IMR-90 (cell line): ENCODE measurements at regions not wholly inside any gene's neighbourhood (a gene's known extent, or its start where the extent isn't known, plus 50 kb on each side); places are given as distances from the start of the nearest gene placed in this dataset.

Source experiments
- ATAC-seq: fragments of 200-7000 bp; cut with Tn5 transposase; 2 replicates; pipeline ENCODE4 v1.9.1; 2020; ENCODE audit warnings: low read depth, mild to moderate bottlenecking, moderate library complexity
- BruUV-seq: library from RNA; stranded (reverse); fragments of 400-500 nt; replicated peaks from 2 replicates; lab custom pipeline; 2021; lab: Mats Ljungman, UMichigan
- CTCF ChIA-PET: fragments of 300-600 bp; formaldehyde crosslinking; extraction: SDS; loops from one replicate; lab custom pipeline; 2021; ENCODE audit warnings: antibody characterized with exemption; lab: Yijun Ruan, JAX
- POLR2A ChIA-PET: fragments of 300-600 bp; sonication (Branson Sonifier 250); formaldehyde crosslinking; loops from one replicate; lab custom pipeline; 2022; ENCODE audit warnings: antibody characterized with exemption; ENCODE audit not compliant: unreplicated experiment; lab: Charles Lee
- DNase-seq: peaks from one replicate; pipeline ENCODE4 v3.0.0; 2013
- H2AFZ ChIP-seq: replicated peaks from 2 replicates; pipeline ENCODE3; 2013; ENCODE audit warnings: low read length, mild to moderate bottlenecking; ENCODE audit not compliant: poor library complexity
- H2AK5ac ChIP-seq: 2 replicates; pipeline ENCODE4 v1.6.1; 2013; ENCODE audit warnings: low read depth, low read length, inconsistent platforms
- H2AK9ac ChIP-seq: replicated peaks from 2 replicates; pipeline ENCODE3; 2013; ENCODE audit warnings: mild to moderate bottlenecking, low read depth, low read length, moderate library complexity; ENCODE audit not compliant: poor library complexity
- H2BK120ac ChIP-seq: 2 replicates; pipeline ENCODE4 v1.6.1; 2013; ENCODE audit warnings: low read depth, low read length, inconsistent platforms
- H2BK15ac ChIP-seq: 3 replicates; pipeline ENCODE4 v1.6.1; 2013; ENCODE audit warnings: low read depth, low read length, inconsistent platforms
- H2BK20ac ChIP-seq: 2 replicates; pipeline ENCODE4 v1.6.1; 2013; ENCODE audit warnings: low read depth, mild to moderate bottlenecking, inconsistent platforms, low read length, moderate library complexity
- H2BK5ac ChIP-seq: 2 replicates; pipeline ENCODE4 v1.6.1; 2013; ENCODE audit warnings: mild to moderate bottlenecking, low read depth, low read length, inconsistent platforms; ENCODE audit not compliant: poor library complexity, severe bottlenecking
- H3K14ac ChIP-seq: replicated peaks from 2 replicates; pipeline ENCODE4 v1.6.1; 2013; ENCODE audit warnings: low read depth, low read length, inconsistent platforms
- H3K18ac ChIP-seq: 2 replicates; pipeline ENCODE4 v1.6.1; 2013; ENCODE audit warnings: low read depth, low read length, control low read depth
- H3K23ac ChIP-seq: 2 replicates; pipeline ENCODE4 v1.6.1; 2013; ENCODE audit warnings: low read depth, low read length, inconsistent platforms
- H3K27ac ChIP-seq: 2 replicates; pipeline ENCODE4 v1.5.1; 2013; ENCODE audit warnings: mild to moderate bottlenecking, control low read depth, low read length; ENCODE audit not compliant: insufficient read depth
- H3K27me3 ChIP-seq: 2 replicates; pipeline ENCODE4 v1.6.1; 2013; ENCODE audit warnings: low read length; ENCODE audit not compliant: control insufficient read depth, insufficient read depth
- H3K36me3 ChIP-seq: 2 replicates; pipeline ENCODE4 v1.6.1; 2013; ENCODE audit warnings: low read length, mixed read lengths; ENCODE audit not compliant: control insufficient read depth, insufficient read depth
- H3K4ac ChIP-seq: 2 replicates; pipeline ENCODE4 v1.6.1; 2013; ENCODE audit warnings: low read depth, low read length, inconsistent platforms
- H3K4me1 ChIP-seq: 2 replicates; pipeline ENCODE4 v1.6.1; 2013; ENCODE audit warnings: low read length, mixed read lengths; ENCODE audit not compliant: control insufficient read depth, insufficient read depth
- H3K4me2 ChIP-seq: 2 replicates; pipeline ENCODE4 v1.6.1; 2013; ENCODE audit warnings: low read depth, mild to moderate bottlenecking, control low read depth, low read length, moderate library complexity
- H3K4me3 ChIP-seq: 2 replicates; pipeline ENCODE4 v1.5.1; 2013; ENCODE audit warnings: low read depth, mild to moderate bottlenecking, control low read depth, low read length, moderate library complexity; ENCODE audit not compliant: insufficient read depth
- H3K56ac ChIP-seq: 2 replicates; pipeline ENCODE4 v1.6.1; 2013; ENCODE audit warnings: low read length, inconsistent platforms; ENCODE audit not compliant: insufficient read depth; ENCODE audit errors: extremely low read depth
- H3K79me1 ChIP-seq, 2 experiments: 2 replicates each; pipeline ENCODE4 v1.6.1; 2013; ENCODE audit warnings: low read length in 2 of 2, inconsistent platforms in 1 of 2, low read depth in 1 of 2
- H3K9ac ChIP-seq: 2 replicates; pipeline ENCODE4 v1.6.1; 2013; ENCODE audit warnings: low read depth, low read length, control low read depth
- H3K9me1 ChIP-seq: 2 replicates; pipeline ENCODE4 v1.6.1; 2013; ENCODE audit warnings: low read length, inconsistent platforms; ENCODE audit not compliant: insufficient read depth
- H3K9me3 ChIP-seq: 2 replicates; pipeline ENCODE4 v1.6.1; 2013; ENCODE audit warnings: low read length; ENCODE audit not compliant: control insufficient read depth, insufficient read depth
- H4K20me1 ChIP-seq: 2 replicates; pipeline ENCODE4 v1.6.1; 2013; ENCODE audit warnings: low read length, inconsistent platforms; ENCODE audit not compliant: insufficient read depth
- H4K5ac ChIP-seq: 2 replicates; pipeline ENCODE4 v1.6.1; 2013; ENCODE audit warnings: mild to moderate bottlenecking, low read depth, low read length, control low read depth
- H4K8ac ChIP-seq, 2 experiments: 2 replicates each; pipeline ENCODE4 v1.6.1; 2013; ENCODE audit warnings: low read depth in 2 of 2, low read length in 2 of 2, control low read depth in 1 of 2, inconsistent platforms in 1 of 2
- H4K91ac ChIP-seq: 2 replicates; pipeline ENCODE4 v1.6.1; 2013; ENCODE audit warnings: low read depth, low read length, inconsistent platforms; ENCODE audit not compliant: insufficient read depth
- CEBPB ChIP-seq: IDR thresholded peaks from 2 replicates; pipeline ENCODE4 v1.6.1; 2012; ENCODE audit warnings: low read depth, low read length, improper control_type of control experiment
- CHD1 ChIP-seq: IDR thresholded peaks from 2 replicates; pipeline ENCODE4 v1.6.1; 2012; ENCODE audit warnings: low read depth, low read length, improper control_type of control experiment
- MAFK ChIP-seq: IDR thresholded peaks from 2 replicates; pipeline ENCODE4 v1.6.1; 2012; ENCODE audit warnings: low read depth, low read length, improper control_type of control experiment
- MAZ ChIP-seq: IDR thresholded peaks from 2 replicates; pipeline ENCODE4 v1.6.1; 2012; ENCODE audit warnings: low read depth, mild to moderate bottlenecking, low read length, improper control_type of control experiment, moderate library complexity, borderline replicate concordance
- MXI1 ChIP-seq: IDR thresholded peaks from 2 replicates; pipeline ENCODE4 v1.6.1; 2012; ENCODE audit warnings: low read depth, mild to moderate bottlenecking, low read length, moderate library complexity, borderline replicate concordance
- NFE2L2 ChIP-seq: fragments of 150-350 bp; IDR thresholded peaks from 2 replicates; pipeline ENCODE4 v1.6.1; 2016; ENCODE audit warnings: low read depth, mild to moderate bottlenecking, low read length
- POLR2A ChIP-seq: IDR thresholded peaks from 2 replicates; pipeline ENCODE4 v1.6.1; 2012; ENCODE audit warnings: mild to moderate bottlenecking, low read depth, low read length
- RAD21 ChIP-seq: IDR thresholded peaks from 2 replicates; pipeline ENCODE4 v1.6.1; 2012; ENCODE audit warnings: low read length, improper control_type of control experiment
- RCOR1 ChIP-seq: IDR thresholded peaks from 2 replicates; pipeline ENCODE4 v1.6.1; 2012; ENCODE audit warnings: mild to moderate bottlenecking, low read length, improper control_type of control experiment; ENCODE audit not compliant: insufficient replicate concordance
- RFX5 ChIP-seq: IDR thresholded peaks from 2 replicates; pipeline ENCODE4 v1.8.0; 2012; ENCODE audit warnings: low read depth, mild to moderate bottlenecking, low read length, moderate library complexity
- SMC3 ChIP-seq: fragments of 150-350 bp; IDR thresholded peaks from 2 replicates; pipeline ENCODE4 v1.6.1; 2016; ENCODE audit warnings: low read depth, mild to moderate bottlenecking, antibody characterized with exemption, low read length, moderate library complexity
- WGBS, 2 experiments: methylation state at CpG; one replicate each; pipeline versions ENCODE4 v1.1.5 to v1.1.7; 2013; ENCODE audit warnings: missing lambda C conversion rate in 2 of 2; ENCODE audit not compliant: insufficient read length in 1 of 2; ENCODE audit errors: extremely low coverage in 2 of 2; 5-methylcytosine and 5-hydroxymethylcytosine counted together
- dilution Hi-C: fragments of 300-500 bp; cut with HindIII; formaldehyde crosslinking; loops from one replicate; pipeline ENCODE4 v1.14.3; 2018; ENCODE audit warnings: low sequenced_read_pairs; ENCODE audit not compliant: unreplicated experiment
- in situ Hi-C: fragments of 300-500 bp; cut with MboI; formaldehyde crosslinking; loops from 3 replicates; pipeline ENCODE4 v1.14.3; 2019; ENCODE audit warnings: low sequenced_read_pairs, inconsistent platforms, mixed read lengths
- intact Hi-C: fragments of 100-400 bp; cut with micrococcal nuclease; formaldehyde crosslinking; loops from 2 replicates; pipeline ENCODE4 v1.10.0; 2022
- TF ChIP-seq, protein P1 (sequence below): conservative IDR thresholded peaks from 2 replicates; pipeline ENCODE4 v1.5.1; 2012; ENCODE audit warnings: mild to moderate bottlenecking, low read depth, low read length, improper control_type of control experiment

DNA sequence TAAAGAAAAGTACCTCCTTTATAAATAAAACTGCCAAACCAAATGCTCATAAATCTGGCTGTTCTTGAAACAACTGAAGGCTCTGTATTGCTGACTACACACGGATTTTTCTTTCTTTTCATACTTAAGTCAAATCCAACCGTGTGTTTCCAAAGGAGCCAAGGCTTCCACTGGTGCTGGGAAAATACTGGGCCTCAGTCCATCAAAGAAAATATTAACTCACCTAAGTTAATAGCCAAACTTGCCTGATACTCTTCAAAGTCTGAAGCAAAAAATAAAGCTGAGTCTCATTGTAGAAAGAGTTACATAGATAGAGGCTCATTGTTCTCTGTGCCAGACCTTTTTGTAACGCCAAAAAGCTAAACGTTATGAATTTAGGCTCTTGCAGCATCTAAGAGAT lies 350.4 kb upstream of the CDH9 start:
- intact Hi-C loops = no loop called here
- no peaks in the 10 kb centered on the region for H3K36me3 ChIP-seq
- no peak overlapping the region for H3K18ac ChIP-seq
- POLR2A ChIA-PET = no interaction called here
- no peaks in the 10 kb centered on the region for H3K79me1 ChIP-seq
- H2BK20ac ChIP-seq = no peak overlapping the region
- H3K4ac ChIP-seq = no peak overlapping the region
- no peaks in the 10 kb centered on the region for H3K9me1 ChIP-seq
- no peak overlapping the region for H3K9ac ChIP-seq
- H2BK5ac ChIP-seq = no peak overlapping the region
- dilution Hi-C loops = no loop called here
- no peaks in the 10 kb centered on the region for H3K27me3 ChIP-seq
- no peak overlapping the region for H3K4me2 ChIP-seq
- H4K5ac ChIP-seq = no peak overlapping the region
- H2BK15ac ChIP-seq = no peak overlapping the region
- H4K8ac ChIP-seq = no peak overlapping the region
- no peak overlapping the region for H2AK9ac ChIP-seq
- H2AK5ac ChIP-seq = no peak overlapping the region
- in situ Hi-C loops = no loop called here
- H3K4me3 ChIP-seq = no peak overlapping the region
- CTCF ChIA-PET = no interaction called here
- no TSS peak for BruUV-seq
- DNase-seq (no peak), ATAC-seq (no peak)
- no peak overlapping the region for H3K23ac ChIP-seq
- no peak overlapping the region for H2AFZ ChIP-seq
- no peak overlapping the region for H4K91ac ChIP-seq
- H3K14ac ChIP-seq = no peak overlapping the region
- no peaks in the 10 kb centered on the region for H3K9me3 ChIP-seq
- WGBS, 2 experiments = no CpG with 5 or more reads among the region's 4 CpGs
- no peak for TF ChIP-seq MAFK
- TF ChIP-seq RAD21 = no peak
- TF ChIP-seq NFE2L2 = no peak
- no peak for TF ChIP-seq POLR2A
- TF ChIP-seq, protein P1, sequence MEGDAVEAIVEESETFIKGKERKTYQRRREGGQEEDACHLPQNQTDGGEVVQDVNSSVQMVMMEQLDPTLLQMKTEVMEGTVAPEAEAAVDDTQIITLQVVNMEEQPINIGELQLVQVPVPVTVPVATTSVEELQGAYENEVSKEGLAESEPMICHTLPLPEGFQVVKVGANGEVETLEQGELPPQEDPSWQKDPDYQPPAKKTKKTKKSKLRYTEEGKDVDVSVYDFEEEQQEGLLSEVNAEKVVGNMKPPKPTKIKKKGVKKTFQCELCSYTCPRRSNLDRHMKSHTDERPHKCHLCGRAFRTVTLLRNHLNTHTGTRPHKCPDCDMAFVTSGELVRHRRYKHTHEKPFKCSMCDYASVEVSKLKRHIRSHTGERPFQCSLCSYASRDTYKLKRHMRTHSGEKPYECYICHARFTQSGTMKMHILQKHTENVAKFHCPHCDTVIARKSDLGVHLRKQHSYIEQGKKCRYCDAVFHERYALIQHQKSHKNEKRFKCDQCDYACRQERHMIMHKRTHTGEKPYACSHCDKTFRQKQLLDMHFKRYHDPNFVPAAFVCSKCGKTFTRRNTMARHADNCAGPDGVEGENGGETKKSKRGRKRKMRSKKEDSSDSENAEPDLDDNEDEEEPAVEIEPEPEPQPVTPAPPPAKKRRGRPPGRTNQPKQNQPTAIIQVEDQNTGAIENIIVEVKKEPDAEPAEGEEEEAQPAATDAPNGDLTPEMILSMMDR = no peak
- TF ChIP-seq SMC3 = no peak
- no peak for TF ChIP-seq RFX5
- no peak for TF ChIP-seq CEBPB
- TF ChIP-seq MXI1 = no peak
- no peak for TF ChIP-seq MAZ
- no peak for TF ChIP-seq CHD1
- TF ChIP-seq RCOR1 = no peak
- H3K4me1 ChIP-seq = no peaks in the 10 kb centered on the region
- H3K27ac ChIP-seq = no peak overlapping the region
- H2BK120ac ChIP-seq = no peak overlapping the region
- H3K56ac ChIP-seq = no peak overlapping the region
- H4K20me1 ChIP-seq = no peaks in the 10 kb centered on the region
